Loucy (cell line): ENCODE measurements at regions not wholly inside any gene's neighbourhood (a gene's known extent, or its start where the extent isn't known, plus 50 kb on each side); places are given as distances from the start of the nearest gene placed in this dataset.

Experiments used
- CTCF ChIP-seq: fragments of 200-600 bp; sonication (generic); conservative IDR thresholded peaks from 2 replicates; pipeline ENCODE4 v1.5.1; 2014; ENCODE audit warnings: mild to moderate bottlenecking, antibody characterized with exemption, low read length
- EZH2phosphoT487 ChIP-seq: fragments of 200-600 bp; IDR thresholded peaks from 2 replicates; pipeline ENCODE4 v1.6.1; 2018; ENCODE audit warnings: antibody characterized with exemption, mild to moderate bottlenecking, moderate library complexity, borderline replicate concordance

DNA sequence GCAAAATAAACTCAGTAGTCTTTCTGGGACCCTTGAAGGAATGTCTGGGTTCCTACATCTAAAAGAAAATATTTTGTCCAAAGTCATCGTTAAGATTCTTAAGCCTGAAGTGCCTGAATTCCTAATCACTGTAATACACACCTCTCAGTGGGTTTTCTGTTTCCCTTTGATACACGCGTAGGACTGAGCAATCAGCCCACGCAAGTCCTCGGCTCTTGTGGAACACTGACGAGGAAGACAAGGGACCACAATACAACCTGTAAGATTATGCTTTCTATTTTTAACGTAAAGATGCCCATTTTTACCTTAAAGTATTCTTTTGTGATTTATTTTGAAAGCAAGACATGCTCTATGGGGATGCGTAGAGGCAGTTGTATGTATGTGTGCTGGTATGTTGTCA, 472.8 kb upstream of the CELF2 start:
- TF ChIP-seq CTCF, result no peak
- TF ChIP-seq EZH2phosphoT487, result no peak
